GM18870 (cell line): ENCODE measurements at regions not wholly inside any gene's neighbourhood (a gene's known extent, or its start where the extent isn't known, plus 50 kb on each side); places are given as distances from the start of the nearest gene placed in this dataset.

ENCODE experiments used
- ATAC-seq: cut with Tn5 transposase; IDR thresholded peaks from one replicate; pipeline ENCODE4 v1.9.1; 2021; ENCODE audit warnings: moderate library complexity; ENCODE audit not compliant: unreplicated experiment

- no peak for ATAC-seq
Measured at GRCh38 chr2:150599889-150600288, 112.4 kb upstream of the RND3 start.

- ATAC-seq, result no peak
Measured at GRCh38 chr2:150598383-150598782, 110.9 kb upstream of the RND3 start.

- ATAC-seq, result no peak
Measured at GRCh38 chr2:150595803-150596470, 108.5 kb upstream of the RND3 start.

- ATAC-seq, result no peak
Measured at GRCh38 chr2:150594299-150594698, 106.8 kb upstream of the RND3 start.

GRCh38 chr2:150591496-150592285 is 104.2 kb upstream of the RND3 start:
- no peak for ATAC-seq

GRCh38 chr2:150589681-150590080 is 102.2 kb upstream of the RND3 start:
- no peak for ATAC-seq

GRCh38 chr2:150588506-150588870 is 101.0 kb upstream of the RND3 start:
- ATAC-seq, result no peak

- no peak for ATAC-seq
Measured at GRCh38 chr2:150587547-150588505, 100.4 kb upstream of the RND3 start.

GRCh38 chr2:150586858-150587257 is 99.4 kb upstream of the RND3 start:
- no peak for ATAC-seq

- no peak for ATAC-seq
Measured at GRCh38 chr2:150585221-150585971, 97.9 kb upstream of the RND3 start.

GRCh38 chr2:150584081-150584480 is 96.6 kb upstream of the RND3 start:
- ATAC-seq, result no peak

GRCh38 chr2:150581717-150582472 is 94.4 kb upstream of the RND3 start:
- ATAC-seq, result no peak

GRCh38 chr2:150578481-150578880 is 91.0 kb upstream of the RND3 start:
- no peak for ATAC-seq

GRCh38 chr2:150575861-150576260 is 88.4 kb upstream of the RND3 start:
- no peak for ATAC-seq

GRCh38 chr2:150572961-150573395 is 85.5 kb upstream of the RND3 start:
- peak; percentile 99 for ATAC-seq

GRCh38 chr2:150572194-150572766 is 84.8 kb upstream of the RND3 start:
- ATAC-seq, result no peak

GRCh38 chr2:150571121-150571520 is 83.7 kb upstream of the RND3 start:
- ATAC-seq, result no peak

- no peak for ATAC-seq
Measured at GRCh38 chr2:150570712-150571111, 83.2 kb upstream of the RND3 start.

GRCh38 chr2:150569761-150570160 is 82.3 kb upstream of the RND3 start:
- no peak for ATAC-seq
